Stimulated activated CD4-positive, alpha-beta T cell treated with anti-CD3 and anti-CD28 coated beads, Interleukin-12 subunit alpha, Interleukin-12 subunit beta, amount 100 ng/mL, for 24 hours (primary cell): ENCODE measurements at regions not wholly inside any gene's neighbourhood (a gene's known extent, or its start where the extent isn't known, plus 50 kb on each side); places are given as distances from the start of the nearest gene placed in this dataset.

Experiments
- DNase-seq, 2 experiments: peaks; one replicate each; pipeline ENCODE4 v3.0.0-alpha.2; 2020; ENCODE audit warnings: low read depth in 2 of 2

DNA sequence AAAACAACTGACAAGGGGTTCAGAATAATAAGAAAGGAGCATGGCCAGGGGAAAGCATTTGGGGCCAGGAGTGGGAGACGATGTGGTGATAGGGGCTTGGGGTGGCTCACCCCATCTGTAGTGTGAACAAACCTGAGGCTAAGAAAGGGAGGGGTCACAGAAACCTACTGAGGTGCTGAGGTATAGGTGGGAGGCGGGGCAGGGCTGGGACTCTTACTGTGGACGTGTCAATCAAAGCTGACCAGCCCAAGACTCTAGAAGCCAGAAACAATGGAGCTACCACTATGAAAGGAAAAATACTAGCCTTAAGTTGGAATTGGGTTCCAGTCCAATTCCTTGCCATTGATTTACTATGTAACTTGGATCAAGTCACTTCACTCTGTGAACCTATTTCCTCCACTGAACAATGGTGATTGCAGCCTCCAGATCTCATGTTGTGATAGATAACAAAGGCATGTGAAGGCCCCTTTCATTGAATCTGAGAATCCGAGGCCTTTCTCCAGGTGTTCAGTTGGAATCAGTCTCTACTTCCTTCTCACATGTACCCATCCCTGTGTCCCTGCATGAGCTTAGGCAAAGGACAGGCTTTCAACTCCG, 260.9 kb upstream of the HES1 start:
- no peak for DNase-seq

DNA sequence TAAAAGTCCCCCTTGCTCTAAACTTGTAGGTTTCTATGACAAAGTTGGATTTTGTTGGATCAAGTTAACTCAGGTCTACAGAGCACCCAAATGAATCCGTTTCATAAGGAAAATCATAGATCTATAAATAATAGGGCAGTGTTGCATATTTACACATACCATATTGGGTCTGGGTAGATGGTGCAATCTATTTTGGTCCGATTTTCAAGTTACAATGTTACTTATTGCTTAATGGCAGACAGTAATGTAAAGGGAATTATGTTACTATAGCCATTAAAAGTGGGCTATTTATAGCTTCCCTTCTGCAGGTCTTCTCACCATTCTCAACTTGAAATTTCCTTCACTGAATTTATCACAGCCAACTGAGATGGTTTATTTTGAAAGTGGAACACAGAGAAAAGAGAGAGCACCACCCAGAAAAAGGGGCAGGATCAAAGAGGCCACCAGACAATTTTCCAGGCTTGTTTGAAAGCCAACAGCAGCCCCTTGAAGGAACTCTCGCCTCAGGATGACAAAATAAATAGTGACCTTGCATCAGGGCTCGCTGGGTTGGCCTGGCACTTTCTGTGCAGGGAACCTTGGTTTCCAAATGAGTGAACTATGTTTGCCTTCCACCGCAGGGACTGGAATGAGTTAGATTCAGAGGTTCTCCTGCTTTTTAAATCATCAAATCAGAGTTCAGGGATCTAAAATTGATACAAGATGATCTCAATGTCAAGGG, 260.2 kb upstream of the HES1 start:
- DNase-seq = no peak

GRCh38 chr3:193879099-193879863, 256.7 kb upstream of the HES1 start:
- DNase-seq = no peak

- no peak for DNase-seq
These were observed 256.1 kb upstream of the HES1 start for GRCh38 chr3:193879864-193880242.

GRCh38 chr3:193882091-193882490, 253.9 kb upstream of the HES1 start:
- no peak for DNase-seq

DNA sequence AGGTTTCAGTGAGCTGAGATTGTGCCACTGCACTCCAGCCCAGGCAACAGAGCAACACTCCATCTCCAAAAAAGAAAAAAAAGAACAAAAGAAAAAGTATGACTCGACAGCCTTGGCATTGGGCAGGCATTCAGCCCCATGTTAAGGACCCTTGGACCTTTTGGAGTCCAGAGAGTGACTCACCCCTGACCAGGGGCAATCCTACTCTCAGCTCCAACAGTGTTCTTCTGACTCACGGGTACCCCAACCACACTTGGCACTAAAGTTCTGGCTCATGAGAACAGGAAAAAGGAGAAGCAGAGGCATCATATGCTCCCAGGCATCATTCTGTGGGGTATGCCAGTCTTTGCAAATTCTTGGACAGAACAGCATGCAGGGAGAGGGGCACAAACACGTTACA, 252.4 kb upstream of the HES1 start:
- DNase-seq = no peak

DNA sequence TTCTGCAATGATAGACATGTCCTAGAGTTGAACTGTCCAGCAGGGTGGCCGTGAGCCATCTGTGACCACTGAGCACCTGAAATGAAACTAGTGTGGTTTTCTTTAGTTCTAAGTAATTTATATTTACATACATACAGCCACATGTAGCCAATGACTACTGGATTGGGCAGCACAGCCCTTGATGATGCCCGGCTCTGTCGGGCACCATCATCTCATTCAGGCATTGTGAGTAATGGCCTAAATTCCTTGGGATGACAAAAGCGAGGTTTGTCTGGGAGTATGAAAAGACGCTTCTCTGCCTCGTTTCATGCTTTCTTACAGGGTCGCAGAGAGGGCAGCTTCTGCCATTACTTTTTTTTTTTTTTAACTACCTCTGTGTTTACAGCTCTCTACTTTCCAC, 251.9 kb upstream of the HES1 start:
- DNase-seq = no peak

GRCh38 chr3:193884652-193885051, 251.3 kb upstream of the HES1 start:
- DNase-seq = no peak

DNA sequence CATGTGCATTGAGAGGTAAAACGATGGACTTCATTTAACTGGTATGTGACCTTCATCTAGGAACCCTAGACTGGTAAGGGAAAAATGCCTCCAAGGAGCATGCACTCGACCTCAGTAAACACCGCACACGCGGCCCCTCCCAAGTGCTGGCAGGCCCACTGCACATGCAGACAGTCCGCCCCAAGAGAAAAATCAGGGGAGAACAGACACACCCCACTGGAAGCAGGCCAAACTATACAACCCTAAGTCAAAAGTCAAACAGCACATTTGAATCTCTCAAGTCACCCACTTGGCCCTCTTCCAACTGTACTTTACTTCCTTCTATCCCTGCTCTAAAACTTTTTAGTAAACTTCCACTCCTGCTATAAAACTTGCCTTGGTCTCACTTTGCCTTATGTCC, 250.1 kb upstream of the HES1 start:
- no peak for DNase-seq

DNA sequence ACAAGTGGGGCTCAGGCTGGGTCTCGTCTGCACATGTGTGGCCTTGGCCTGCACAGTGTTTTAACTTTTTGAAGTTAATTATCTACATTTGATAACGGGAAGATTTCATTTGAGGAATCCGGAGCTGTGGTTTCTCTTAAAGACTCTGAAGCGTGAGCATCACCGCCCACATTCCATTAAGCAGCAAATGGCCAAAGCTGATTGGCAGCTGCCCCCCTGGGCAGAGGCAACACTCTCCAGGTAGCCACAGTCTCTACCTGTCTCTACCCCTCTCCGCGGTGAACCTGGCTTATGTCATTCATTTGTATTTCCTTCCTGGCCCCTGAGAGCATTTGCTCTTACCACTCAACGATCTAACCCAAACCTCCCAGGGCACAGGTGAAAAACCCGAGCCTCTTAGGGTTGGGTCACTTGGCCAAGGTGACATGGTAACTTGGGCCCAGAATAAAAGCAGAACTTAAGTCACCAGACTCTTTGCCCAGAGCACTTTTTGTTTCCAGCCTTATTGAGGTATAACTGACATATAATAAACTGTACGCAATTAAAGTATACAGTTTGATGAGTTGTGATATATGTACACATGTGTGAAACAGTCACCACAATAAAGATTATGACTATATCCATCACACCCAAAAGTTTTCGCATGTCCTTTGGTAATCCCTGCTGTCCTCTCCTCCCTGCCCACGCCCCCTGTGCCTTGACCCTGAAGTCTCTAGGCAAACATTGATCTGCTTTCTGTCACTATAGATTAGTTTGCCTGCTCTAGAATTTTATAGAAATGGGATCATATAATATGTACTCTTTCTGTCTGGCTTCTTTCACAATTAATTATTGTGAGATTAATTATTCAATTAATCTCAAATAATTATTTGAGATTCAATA, 245.7 kb upstream of the HES1 start:
- DNase-seq = no peak

- no peak for DNase-seq
These were observed 241.7 kb upstream of the HES1 start for GRCh38 chr3:193894121-193894863.

GRCh38 chr3:193895409-193895808, 240.5 kb upstream of the HES1 start:
- no peak for DNase-seq

GRCh38 chr3:193896419-193896818, 239.5 kb upstream of the HES1 start:
- DNase-seq = no peak

DNA sequence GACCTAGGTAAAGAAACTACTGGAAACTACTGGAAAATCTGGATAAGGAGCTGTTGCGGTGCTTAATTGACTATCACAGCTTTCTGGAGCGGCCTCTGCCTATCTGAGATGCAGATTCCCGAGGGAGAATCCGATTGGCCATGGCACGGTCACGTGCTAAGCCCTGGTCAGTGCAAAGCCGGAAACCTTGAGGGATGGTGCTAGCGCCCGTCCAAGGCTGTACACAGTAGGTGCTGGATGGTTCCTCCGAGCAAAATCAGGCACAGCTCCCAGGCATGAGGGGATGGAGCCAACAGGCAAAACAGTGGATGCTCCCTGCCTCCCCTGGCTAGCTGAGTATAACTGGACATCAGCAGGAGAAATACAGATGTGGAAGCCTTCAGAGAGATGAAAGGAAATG, 238.7 kb upstream of the HES1 start:
- no peak for DNase-seq

DNA sequence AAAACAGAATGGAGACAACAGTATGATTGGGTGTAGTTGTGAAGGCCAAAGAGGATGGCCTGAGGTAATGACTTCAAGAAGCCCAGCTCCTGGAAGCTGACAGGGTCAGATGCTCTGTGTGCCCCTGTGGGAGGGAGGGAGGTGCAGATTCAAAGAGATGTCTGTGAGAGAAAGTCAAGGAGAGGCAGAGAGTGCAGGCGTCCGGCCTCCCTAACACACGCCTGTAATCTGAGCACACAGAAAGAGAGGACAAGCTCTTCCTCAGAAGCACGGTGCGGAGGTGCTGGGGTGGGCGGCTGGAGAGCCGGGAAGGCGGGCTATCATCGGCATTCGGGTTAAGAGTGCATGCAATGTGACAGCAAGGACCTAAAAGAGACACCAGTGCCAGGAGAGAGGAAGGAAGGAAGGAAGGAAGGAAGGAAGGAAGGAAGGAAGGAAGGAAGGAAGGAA, 238.2 kb upstream of the HES1 start:
- DNase-seq = no peak

DNA sequence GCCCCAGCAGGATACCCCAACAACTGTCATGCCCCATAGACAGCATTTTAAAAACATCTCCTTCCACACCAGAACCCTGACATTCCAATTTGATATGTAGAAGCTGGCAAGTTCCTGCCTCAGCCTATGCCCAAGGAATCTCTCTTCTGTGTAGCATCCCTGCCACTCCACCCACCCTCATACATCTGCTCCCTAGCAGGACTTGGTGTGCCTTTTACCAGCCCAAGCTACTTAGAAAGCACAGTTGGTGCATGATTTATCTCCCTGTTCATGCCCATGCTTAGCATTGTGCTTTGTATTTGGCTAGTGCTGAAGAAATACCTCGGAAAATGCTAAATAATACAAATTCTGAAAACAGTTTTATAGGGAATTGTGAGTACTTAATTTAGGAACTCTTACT, 236.9 kb upstream of the HES1 start:
- DNase-seq = no peak

- no peak for DNase-seq
These were observed 234.9 kb upstream of the HES1 start for GRCh38 chr3:193901007-193901406.

GRCh38 chr3:193902607-193903511, 233.1 kb upstream of the HES1 start:
- no peak for DNase-seq

GRCh38 chr3:193903512-193903817, 232.5 kb upstream of the HES1 start:
- no peak for DNase-seq

DNA sequence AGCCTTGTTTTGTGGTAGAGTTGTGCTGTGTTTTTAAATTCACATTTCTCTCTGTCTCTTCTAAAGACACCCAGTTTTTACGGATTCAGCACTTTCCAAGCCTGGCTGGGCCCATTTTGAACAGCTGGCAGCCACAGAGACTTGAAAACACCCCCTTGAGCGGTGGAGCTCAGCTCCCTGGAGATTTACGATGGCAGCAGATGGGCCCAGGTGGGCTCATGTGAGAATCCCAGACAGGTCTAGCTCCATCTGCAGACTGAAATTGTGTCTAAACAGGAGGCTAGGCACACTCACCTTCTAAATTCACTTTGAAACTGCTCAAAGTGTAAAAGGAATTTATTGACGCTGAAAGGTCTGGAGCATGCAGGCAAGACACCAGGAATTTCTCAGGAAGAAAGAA, 232.0 kb upstream of the HES1 start:
- DNase-seq = no peak
